ENCODE measurements at regions not wholly inside any gene's neighbourhood (a gene's known extent, or its start where the extent isn't known, plus 50 kb on each side); places are given as distances from the start of the nearest gene placed in this dataset.

DNA sequence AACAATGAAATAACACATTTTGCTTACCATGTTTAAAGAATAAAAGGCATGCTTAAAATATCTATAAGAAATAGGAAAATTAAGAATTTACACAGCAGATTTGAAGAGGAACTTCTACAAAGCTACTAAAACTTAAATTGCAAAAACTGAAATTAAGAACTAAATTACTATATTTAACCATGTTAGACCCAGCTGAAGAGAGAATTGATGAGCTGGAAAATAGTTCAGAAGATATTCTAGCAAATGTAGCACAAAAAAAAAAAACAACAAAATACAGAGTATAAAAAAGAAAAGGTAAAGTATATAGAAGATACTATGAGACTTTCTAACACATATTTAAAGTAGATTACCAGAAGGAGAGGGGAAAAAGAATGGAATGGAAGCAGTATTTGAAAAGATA is 82.8 kb upstream of the ST6GALNAC5 start (continued):
- TF ChIP-seq, protein P1, sequence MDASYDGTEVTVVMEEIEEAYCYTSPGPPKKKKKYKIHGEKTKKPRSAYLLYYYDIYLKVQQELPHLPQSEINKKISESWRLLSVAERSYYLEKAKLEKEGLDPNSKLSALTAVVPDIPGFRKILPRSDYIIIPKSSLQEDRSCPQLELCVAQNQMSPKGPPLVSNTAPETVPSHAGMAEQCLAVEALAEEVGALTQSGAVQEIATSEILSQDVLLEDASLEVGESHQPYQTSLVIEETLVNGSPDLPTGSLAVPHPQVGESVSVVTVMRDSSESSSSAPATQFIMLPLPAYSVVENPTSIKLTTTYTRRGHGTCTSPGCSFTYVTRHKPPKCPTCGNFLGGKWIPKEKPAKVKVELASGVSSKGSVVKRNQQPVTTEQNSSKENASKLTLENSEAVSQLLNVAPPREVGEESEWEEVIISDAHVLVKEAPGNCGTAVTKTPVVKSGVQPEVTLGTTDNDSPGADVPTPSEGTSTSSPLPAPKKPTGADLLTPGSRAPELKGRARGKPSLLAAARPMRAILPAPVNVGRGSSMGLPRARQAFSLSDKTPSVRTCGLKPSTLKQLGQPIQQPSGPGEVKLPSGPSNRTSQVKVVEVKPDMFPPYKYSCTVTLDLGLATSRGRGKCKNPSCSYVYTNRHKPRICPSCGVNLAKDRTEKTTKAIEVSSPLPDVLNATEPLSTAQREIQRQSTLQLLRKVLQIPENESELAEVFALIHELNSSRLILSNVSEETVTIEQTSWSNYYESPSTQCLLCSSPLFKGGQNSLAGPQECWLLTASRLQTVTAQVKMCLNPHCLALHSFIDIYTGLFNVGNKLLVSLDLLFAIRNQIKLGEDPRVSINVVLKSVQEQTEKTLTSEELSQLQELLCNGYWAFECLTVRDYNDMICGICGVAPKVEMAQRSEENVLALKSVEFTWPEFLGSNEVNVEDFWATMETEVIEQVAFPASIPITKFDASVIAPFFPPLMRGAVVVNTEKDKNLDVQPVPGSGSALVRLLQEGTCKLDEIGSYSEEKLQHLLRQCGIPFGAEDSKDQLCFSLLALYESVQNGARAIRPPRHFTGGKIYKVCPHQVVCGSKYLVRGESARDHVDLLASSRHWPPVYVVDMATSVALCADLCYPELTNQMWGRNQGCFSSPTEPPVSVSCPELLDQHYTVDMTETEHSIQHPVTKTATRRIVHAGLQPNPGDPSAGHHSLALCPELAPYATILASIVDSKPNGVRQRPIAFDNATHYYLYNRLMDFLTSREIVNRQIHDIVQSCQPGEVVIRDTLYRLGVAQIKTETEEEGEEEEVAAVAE (CRISPR knock-in tag; IDR thresholded peaks at IDR 0.05; ENCODE audit: borderline replicate concordance) = no peak
- TF ChIP-seq ZNF646 (CRISPR knock-in tag; IDR thresholded peaks at IDR 0.05) = no peak

All from HepG2 (cell line).